Nephron progenitor cell (in vitro differentiated cells): ENCODE measurements at regions not wholly inside any gene's neighbourhood (a gene's known extent, or its start where the extent isn't known, plus 50 kb on each side); places are given as distances from the start of the nearest gene placed in this dataset.

Experiments
- DNase-seq: peaks from one replicate; pipeline ENCODE4 v3.0.0; 2021
- H3K27ac Mint-ChIP-seq: 2 replicates; pipeline ENCODE4 v1.8.0; 2021; ENCODE audit warnings: mild to moderate bottlenecking, moderate library complexity, mixed read lengths
- H3K27me3 Mint-ChIP-seq: 2 replicates; pipeline ENCODE4 v1.8.0; 2021; ENCODE audit warnings: mild to moderate bottlenecking, low read depth, mixed read lengths; ENCODE audit not compliant: poor library complexity
- H3K36me3 Mint-ChIP-seq: 2 replicates; pipeline ENCODE4 v1.8.0; 2021; ENCODE audit warnings: low read depth, mixed read lengths
- H3K4me1 Mint-ChIP-seq: 2 replicates; pipeline ENCODE4 v1.8.0; 2021; ENCODE audit warnings: mixed read lengths
- H3K4me3 Mint-ChIP-seq: 2 replicates; pipeline ENCODE4 v1.8.0; 2021; ENCODE audit warnings: mild to moderate bottlenecking, moderate library complexity, mixed read lengths
- H3K9me3 Mint-ChIP-seq: 2 replicates; pipeline ENCODE4 v1.8.0; 2021; ENCODE audit warnings: mild to moderate bottlenecking, moderate library complexity, mixed read lengths
- CTCF ChIP-seq: fragments of 200-600 bp; sonication (generic); IDR thresholded peaks from 2 replicates; pipeline ENCODE4 v1.5.0; 2021; ENCODE audit warnings: antibody characterized with exemption

DNA sequence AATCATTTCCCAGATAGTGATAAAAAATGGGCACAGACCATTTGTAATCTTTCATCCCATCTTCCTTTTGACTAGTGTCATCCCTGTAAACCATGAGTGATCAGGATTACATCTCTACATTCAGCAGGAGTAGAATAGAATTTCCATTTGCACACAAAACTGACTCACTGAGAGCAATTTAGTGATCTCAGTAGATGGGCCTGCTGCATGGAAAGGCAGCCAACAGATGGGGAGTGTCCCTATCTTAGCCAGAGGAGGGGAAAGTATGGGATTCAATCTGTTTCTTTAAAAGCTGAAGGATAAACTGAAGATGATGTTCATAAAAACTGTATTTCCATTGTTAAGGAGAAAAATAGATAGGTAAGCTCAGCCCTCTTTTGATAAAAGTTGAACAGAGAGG, 441.7 kb downstream of the ZNF521 start:
- peaks cover 4% of the 10 kb centered on the region for H3K27me3 Mint-ChIP-seq
- H3K4me3 Mint-ChIP-seq: no peak overlapping the region
- H3K36me3 Mint-ChIP-seq: peaks cover 7% of the 10 kb centered on the region
- peaks cover 15% of the 10 kb centered on the region for H3K4me1 Mint-ChIP-seq
- no peak for TF ChIP-seq CTCF
- H3K27ac Mint-ChIP-seq: no peak overlapping the region
- H3K9me3 Mint-ChIP-seq: peaks cover 23% of the 10 kb centered on the region
- no peak for DNase-seq

DNA sequence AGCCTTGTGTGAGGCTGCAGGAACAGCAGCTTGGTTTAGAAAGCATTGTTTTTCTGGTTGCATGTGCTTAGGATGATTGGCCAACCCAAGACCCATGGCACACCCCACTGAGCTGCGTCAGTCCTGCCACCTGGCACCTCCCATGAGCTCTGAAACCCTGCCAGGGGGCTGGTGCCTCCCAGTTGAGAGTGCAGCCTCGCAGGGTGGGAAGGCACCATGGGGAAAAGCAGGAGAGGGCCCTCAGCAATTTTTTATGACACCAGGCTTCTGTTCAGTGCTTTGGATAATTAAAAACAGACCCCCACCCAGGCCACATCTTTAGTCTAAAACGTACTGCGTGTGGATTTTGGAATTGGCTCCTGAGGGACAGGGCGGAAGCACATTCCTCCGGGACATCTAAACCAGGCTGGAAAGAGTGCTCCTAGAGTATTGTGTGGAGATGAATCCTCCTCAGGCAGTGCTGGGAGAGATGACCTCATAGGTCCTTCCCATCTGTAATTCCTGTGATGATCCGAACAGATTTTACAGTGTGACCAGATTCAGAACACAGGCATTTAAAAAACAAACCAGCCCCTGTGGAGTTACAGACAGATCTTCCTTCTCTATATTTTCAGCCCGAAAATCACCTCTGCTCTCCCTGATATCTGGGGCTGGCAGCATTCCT, 438.3 kb downstream of the ZNF521 start:
- peaks cover 36% of the 10 kb centered on the region for H3K4me1 Mint-ChIP-seq
- peaks cover 4% of the 10 kb centered on the region for H3K27me3 Mint-ChIP-seq
- no peak overlapping the region for H3K4me3 Mint-ChIP-seq
- H3K27ac Mint-ChIP-seq: no peak overlapping the region
- DNase-seq: no peak
- no peak for TF ChIP-seq CTCF
- H3K36me3 Mint-ChIP-seq: no peaks in the 10 kb centered on the region
- no peaks in the 10 kb centered on the region for H3K9me3 Mint-ChIP-seq

- Mint-ChIP-seq H3K9me3 (no peaks in the 10 kb centered on the region), H3K27me3 (peaks cover 4% of the 10 kb centered on the region), H3K27ac (no peak overlapping the region), H3K4me1 (peaks cover 41% of the 10 kb centered on the region), H3K4me3 (no peak overlapping the region), H3K36me3 (no peaks in the 10 kb centered on the region)
- no peak for DNase-seq
- no peak for TF ChIP-seq CTCF
Measured at GRCh38 chr18:24914171-24914525, 437.8 kb downstream of the ZNF521 start.

DNA sequence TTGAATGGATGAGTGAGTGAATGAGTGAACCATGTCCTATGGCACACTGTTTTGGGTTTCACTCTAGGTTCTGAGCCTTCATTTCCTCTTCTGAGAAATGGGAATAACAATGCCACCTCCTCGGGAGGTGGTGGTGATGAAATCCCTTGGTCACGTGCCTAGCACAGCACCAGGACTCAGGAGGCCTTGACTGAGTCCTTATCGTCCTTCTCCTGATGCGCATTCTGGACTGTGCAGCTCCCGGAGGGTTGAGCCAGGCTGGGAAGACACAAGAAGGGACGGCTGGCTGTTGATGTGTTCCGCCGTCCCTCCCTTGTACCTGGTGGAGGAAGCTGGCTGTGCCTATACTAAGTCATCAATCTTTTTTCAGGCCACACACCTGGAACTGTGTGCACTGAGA, 437.3 kb downstream of the ZNF521 start:
- TF ChIP-seq CTCF: no peak
- Mint-ChIP-seq H3K9me3 (no peaks in the 10 kb centered on the region), H3K4me1 (peaks cover 47% of the 10 kb centered on the region), H3K36me3 (no peaks in the 10 kb centered on the region), H3K4me3 (no peak overlapping the region), H3K27ac (peak overlapping the region; percentile 19), H3K27me3 (peaks cover 4% of the 10 kb centered on the region)
- no peak for DNase-seq

DNA sequence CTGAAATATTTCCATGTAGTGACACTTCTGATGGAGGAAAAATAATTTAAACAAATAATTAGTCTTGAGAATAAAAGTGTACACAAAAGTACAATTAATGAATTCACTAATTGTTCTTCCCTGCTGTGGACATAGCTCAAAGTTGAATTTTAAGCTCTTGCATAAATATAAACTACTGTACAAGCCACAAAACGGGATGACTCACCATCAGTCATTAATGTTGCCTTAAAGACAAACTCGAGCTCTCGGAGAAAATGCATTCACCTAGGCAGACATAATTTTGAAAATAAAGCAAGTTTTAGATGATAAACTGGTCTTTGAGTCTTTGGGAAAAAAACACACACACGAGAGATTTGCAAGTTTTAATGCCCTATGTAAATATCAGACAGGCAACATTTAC, 436.4 kb downstream of the ZNF521 start:
- Mint-ChIP-seq H3K4me3 (no peak overlapping the region), H3K9me3 (no peaks in the 10 kb centered on the region), H3K27me3 (no peaks in the 10 kb centered on the region), H3K27ac (no peak overlapping the region), H3K4me1 (peaks cover 48% of the 10 kb centered on the region), H3K36me3 (no peaks in the 10 kb centered on the region)
- TF ChIP-seq CTCF: no peak
- DNase-seq: no peak

DNA sequence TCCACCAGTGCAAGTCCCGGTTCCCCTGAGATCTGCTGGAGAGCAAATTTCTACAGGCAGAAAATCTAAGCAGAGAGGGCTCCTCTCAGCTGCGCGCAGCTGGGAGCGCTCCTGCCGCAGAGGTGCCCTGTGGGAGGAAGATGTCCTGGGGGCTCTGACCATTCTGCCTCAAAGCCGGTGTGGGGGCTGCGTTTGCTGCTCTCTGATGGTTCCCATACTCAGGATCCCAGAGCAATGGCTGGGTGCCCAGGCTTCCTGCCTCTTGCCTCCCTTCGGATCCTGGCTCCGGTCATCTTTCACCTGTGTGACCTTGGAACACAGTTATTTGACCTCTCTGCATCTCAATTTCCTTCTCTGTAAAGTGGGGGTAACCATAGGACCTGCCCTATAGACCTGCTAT, 434.2 kb downstream of the ZNF521 start:
- H3K36me3 Mint-ChIP-seq: no peaks in the 10 kb centered on the region
- no peak for TF ChIP-seq CTCF
- no peak for DNase-seq
- H3K4me1 Mint-ChIP-seq: peaks cover 63% of the 10 kb centered on the region
- no peak overlapping the region for H3K4me3 Mint-ChIP-seq
- H3K27ac Mint-ChIP-seq: no peak overlapping the region
- H3K9me3 Mint-ChIP-seq: no peaks in the 10 kb centered on the region
- H3K27me3 Mint-ChIP-seq: no peaks in the 10 kb centered on the region
